ENCODE measurements at regions not wholly inside any gene's neighbourhood (a gene's known extent, or its start where the extent isn't known, plus 50 kb on each side); places are given as distances from the start of the nearest gene placed in this dataset.

- no peak for DNase-seq
These were observed 278.8 kb upstream of the PLXNA2 start for GRCh38 chr1:208523007-208523406.

- DNase-seq, result no peak
These were observed 280.2 kb upstream of the PLXNA2 start for GRCh38 chr1:208524376-208524775.

GRCh38 chr1:208524925-208525324, 280.7 kb upstream of the PLXNA2 start:
- no peak for DNase-seq

- DNase-seq, result no peak
These were observed 281.2 kb upstream of the PLXNA2 start for GRCh38 chr1:208525417-208525816.

GRCh38 chr1:208526613-208527125, 282.5 kb upstream of the PLXNA2 start:
- DNase-seq, result no peak

- DNase-seq, result no peak
These were observed 283.0 kb upstream of the PLXNA2 start for GRCh38 chr1:208527156-208527555.

GRCh38 chr1:208528578-208529240, 284.5 kb upstream of the PLXNA2 start:
- no peak for DNase-seq

GRCh38 chr1:208531003-208531750, 287.0 kb upstream of the PLXNA2 start:
- DNase-seq, result no peak

- no peak for DNase-seq
These were observed 289.8 kb upstream of the PLXNA2 start for GRCh38 chr1:208533746-208534598.

- no peak for DNase-seq
These were observed 290.4 kb upstream of the PLXNA2 start for GRCh38 chr1:208534599-208534897.

GRCh38 chr1:208534979-208535378, 290.8 kb upstream of the PLXNA2 start:
- DNase-seq, result no peak

GRCh38 chr1:208535511-208535910, 291.3 kb upstream of the PLXNA2 start:
- no peak for DNase-seq

GRCh38 chr1:208536212-208536611, 292.0 kb upstream of the PLXNA2 start:
- no peak for DNase-seq

- DNase-seq, result no peak
These were observed 293.0 kb upstream of the PLXNA2 start for GRCh38 chr1:208537198-208537597.

GRCh38 chr1:208538078-208538477, 293.9 kb upstream of the PLXNA2 start:
- no peak for DNase-seq

- no peak for DNase-seq
These were observed 294.4 kb upstream of the PLXNA2 start for GRCh38 chr1:208538587-208538986.

- DNase-seq, result no peak
These were observed 296.5 kb upstream of the PLXNA2 start for GRCh38 chr1:208540724-208541123.

- no peak for DNase-seq
These were observed 297.2 kb upstream of the PLXNA2 start for GRCh38 chr1:208541225-208541855.

GRCh38 chr1:208542309-208542708, 298.1 kb upstream of the PLXNA2 start:
- DNase-seq, result no peak

GRCh38 chr1:208544053-208544452, 299.9 kb upstream of the PLXNA2 start:
- no peak for DNase-seq

- no peak for DNase-seq
These were observed 300.6 kb upstream of the PLXNA2 start for GRCh38 chr1:208544794-208545193.

GRCh38 chr1:208551024-208551423, 306.8 kb upstream of the PLXNA2 start:
- DNase-seq, result no peak
